ENCODE measurements at regions not wholly inside any gene's neighbourhood (a gene's known extent, or its start where the extent isn't known, plus 50 kb on each side); places are given as distances from the start of the nearest gene placed in this dataset.

DNA sequence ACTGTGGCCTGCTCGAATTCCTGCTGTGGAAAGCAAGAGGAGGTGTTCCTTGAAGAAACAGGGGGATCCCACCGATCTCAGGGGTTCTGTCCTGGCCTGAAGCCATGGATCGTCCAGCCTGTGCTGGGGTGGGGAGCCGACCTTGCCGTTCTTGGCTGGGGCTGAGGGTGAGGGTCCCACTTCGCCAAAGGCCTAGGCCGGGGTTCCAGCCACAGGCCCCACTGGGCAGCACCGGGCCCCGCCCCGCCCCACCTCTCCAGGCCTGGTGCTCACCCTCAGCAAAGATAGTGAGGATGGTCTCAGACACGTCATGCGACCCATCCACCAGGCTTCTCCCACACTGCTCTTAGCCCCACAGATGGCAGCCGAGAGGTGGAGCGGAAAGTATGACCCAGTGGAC, 51.4 kb upstream of the ZNF716 start:
- intact Hi-C loops (cut with micrococcal nuclease) = no loop called here
- H3K79me2 ChIP-seq (ENCODE audit: control insufficient read depth, insufficient read depth, low read length) = no peaks in the 10 kb centered on the region
- no peaks in the 10 kb centered on the region for H3K4me1 ChIP-seq (ENCODE audit: control insufficient read depth in 2 of 2, insufficient read depth in 2 of 2, low read length in 2 of 2)
- H3K27me3 ChIP-seq (replicated peaks in 1 of 4; ENCODE audit: control extremely low read depth in 1 of 4, control insufficient read depth in 3 of 4, insufficient read depth in 4 of 4, low read length in 3 of 4) = no peaks in the 10 kb centered on the region
- H3K27ac ChIP-seq (ENCODE audit: low read length in 2 of 2) = no peak overlapping the region
- WGBS (ENCODE audit: insufficient coverage) = 80% methylated on average over 5 of the region's 14 CpGs
- H3K27ac Mint-ChIP-seq = no peak overlapping the region
- no peak overlapping the region for H3K4me2 ChIP-seq (replicated peaks; ENCODE audit: low read depth, low read length, poor library complexity, severe bottlenecking)
- ChIA-PET POLR2A (no interaction called here), CTCF (no interaction called here)
- peaks cover 10% of the 10 kb centered on the region for H3K9me3 Mint-ChIP-seq (ENCODE audit: insufficient read depth)
- ATAC-seq (ENCODE audit: low read depth) = no peak
- H3K9me3 ChIP-seq (ENCODE audit: control extremely low read depth in 1 of 3, control insufficient read depth in 2 of 3, insufficient read depth in 1 of 3, low read length in 2 of 3) = peaks cover 0 to 61% (median 0%) of the 10 kb centered on the region in 3 donors
- TF ChIP-seq EZH2 (IDR thresholded peaks at IDR 0.05; ENCODE audit: borderline replicate concordance, insufficient read depth, low read depth, low read length, poor library complexity, severe bottlenecking) = no peak
- TF ChIP-seq CTCF (IDR thresholded peaks at IDR 0.05) = no peak
- no peak overlapping the region for H2AFZ ChIP-seq (ENCODE audit: insufficient read depth, low read depth, low read length, poor library complexity, severe bottlenecking)
- H4K20me1 ChIP-seq (ENCODE audit: control insufficient read depth, insufficient read depth, low read length, poor library complexity, severe bottlenecking) = no peaks in the 10 kb centered on the region
- no peaks in the 10 kb centered on the region for H3K36me3 ChIP-seq (replicated peaks in 1 of 2; ENCODE audit: control extremely low read depth in 1 of 2, control insufficient read depth in 1 of 2, extremely low read depth in 1 of 2, insufficient read depth in 2 of 2, low read length in 1 of 2)
- H3K9ac ChIP-seq (ENCODE audit: low read length) = no peak overlapping the region
- no peak overlapping the region for H3K4me3 ChIP-seq (ENCODE audit: control extremely low read depth in 1 of 5, extremely low read depth in 1 of 5, insufficient read depth in 1 of 5, low read depth in 2 of 5, low read length in 4 of 5)
- no peaks in the 10 kb centered on the region for H3K27me3 Mint-ChIP-seq
- no peak overlapping the region for H3K4me3 Mint-ChIP-seq
- no peaks in the 10 kb centered on the region for H3K4me1 Mint-ChIP-seq
- DNase-seq = no peak

DNA sequence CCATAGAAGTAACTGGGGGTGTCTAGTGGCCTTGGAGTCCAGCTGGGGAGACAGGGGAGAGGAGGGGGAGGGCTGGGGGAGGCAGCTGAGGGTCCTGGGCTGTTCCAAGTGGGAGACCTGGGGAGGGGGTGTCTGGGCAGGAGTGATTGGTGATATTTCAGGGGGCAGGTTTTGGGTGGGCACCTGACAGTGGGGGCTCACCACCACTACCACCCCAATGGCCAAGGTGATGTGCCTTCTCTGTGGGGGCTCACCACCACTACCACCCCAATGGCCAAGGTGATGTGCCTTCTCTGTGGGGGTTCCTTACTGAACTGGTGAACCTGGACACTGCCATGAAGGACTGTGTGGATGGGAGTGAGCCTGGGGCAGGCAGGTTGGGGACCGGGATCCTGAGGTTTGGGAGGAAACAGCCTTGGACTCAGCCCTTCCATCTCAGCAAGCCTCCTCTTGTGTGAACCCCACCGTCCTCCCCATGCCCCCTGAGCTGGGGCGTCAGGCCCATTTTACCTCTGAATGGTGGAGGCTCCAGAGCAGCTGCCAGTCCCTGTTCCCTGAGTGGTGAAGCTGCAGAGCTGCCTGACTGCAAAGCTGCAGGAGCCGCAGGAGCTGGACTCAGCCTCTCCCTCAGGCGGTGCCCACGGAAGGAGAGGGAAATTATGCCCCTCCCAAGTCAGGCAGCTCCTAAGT, 50.6 kb upstream of the ZNF716 start:
- Mint-ChIP-seq H3K27me3 (no peaks in the 10 kb centered on the region), H3K9me3 (ENCODE audit: insufficient read depth) (peaks cover 10% of the 10 kb centered on the region), H3K27ac (no peak overlapping the region), H3K4me3 (no peak overlapping the region), H3K4me1 (no peaks in the 10 kb centered on the region)
- H2AFZ ChIP-seq (ENCODE audit: insufficient read depth, low read depth, low read length, poor library complexity, severe bottlenecking) = no peak overlapping the region
- no peak overlapping the region for H3K9ac ChIP-seq (ENCODE audit: low read length)
- H3K27ac ChIP-seq (ENCODE audit: low read length in 2 of 2) = no peak overlapping the region
- H3K9me3 ChIP-seq (ENCODE audit: control extremely low read depth in 1 of 3, control insufficient read depth in 2 of 3, insufficient read depth in 1 of 3, low read length in 2 of 3) = peaks cover 0 to 61% (median 0%) of the 10 kb centered on the region in 3 donors
- no peaks in the 10 kb centered on the region for H4K20me1 ChIP-seq (ENCODE audit: control insufficient read depth, insufficient read depth, low read length, poor library complexity, severe bottlenecking)
- no peaks in the 10 kb centered on the region for H3K79me2 ChIP-seq (ENCODE audit: control insufficient read depth, insufficient read depth, low read length)
- DNase-seq (no peak), ATAC-seq (ENCODE audit: low read depth) (no peak)
- no peak for TF ChIP-seq EZH2 (IDR thresholded peaks at IDR 0.05; ENCODE audit: borderline replicate concordance, insufficient read depth, low read depth, low read length, poor library complexity, severe bottlenecking)
- no peak for TF ChIP-seq CTCF (IDR thresholded peaks at IDR 0.05)
- no peaks in the 10 kb centered on the region for H3K4me1 ChIP-seq (ENCODE audit: control insufficient read depth in 2 of 2, insufficient read depth in 2 of 2, low read length in 2 of 2)
- intact Hi-C loops (cut with micrococcal nuclease) = no loop called here
- ChIA-PET CTCF (no interaction called here), POLR2A (no interaction called here)
- H3K4me3 ChIP-seq (ENCODE audit: control extremely low read depth in 1 of 5, extremely low read depth in 1 of 5, insufficient read depth in 1 of 5, low read depth in 2 of 5, low read length in 4 of 5) = no peak overlapping the region
- 83% methylated on average over 4 of the region's 6 CpGs for WGBS (ENCODE audit: insufficient coverage)
- H3K36me3 ChIP-seq (replicated peaks in 1 of 2; ENCODE audit: control extremely low read depth in 1 of 2, control insufficient read depth in 1 of 2, extremely low read depth in 1 of 2, insufficient read depth in 2 of 2, low read length in 1 of 2) = no peaks in the 10 kb centered on the region
- no peaks in the 10 kb centered on the region for H3K27me3 ChIP-seq (replicated peaks in 1 of 4; ENCODE audit: control extremely low read depth in 1 of 4, control insufficient read depth in 3 of 4, insufficient read depth in 4 of 4, low read length in 3 of 4)
- no peak overlapping the region for H3K4me2 ChIP-seq (replicated peaks; ENCODE audit: low read depth, low read length, poor library complexity, severe bottlenecking)
